ENCODE measurements at regions not wholly inside any gene's neighbourhood (a gene's known extent, or its start where the extent isn't known, plus 50 kb on each side); places are given as distances from the start of the nearest gene placed in this dataset.

DNA sequence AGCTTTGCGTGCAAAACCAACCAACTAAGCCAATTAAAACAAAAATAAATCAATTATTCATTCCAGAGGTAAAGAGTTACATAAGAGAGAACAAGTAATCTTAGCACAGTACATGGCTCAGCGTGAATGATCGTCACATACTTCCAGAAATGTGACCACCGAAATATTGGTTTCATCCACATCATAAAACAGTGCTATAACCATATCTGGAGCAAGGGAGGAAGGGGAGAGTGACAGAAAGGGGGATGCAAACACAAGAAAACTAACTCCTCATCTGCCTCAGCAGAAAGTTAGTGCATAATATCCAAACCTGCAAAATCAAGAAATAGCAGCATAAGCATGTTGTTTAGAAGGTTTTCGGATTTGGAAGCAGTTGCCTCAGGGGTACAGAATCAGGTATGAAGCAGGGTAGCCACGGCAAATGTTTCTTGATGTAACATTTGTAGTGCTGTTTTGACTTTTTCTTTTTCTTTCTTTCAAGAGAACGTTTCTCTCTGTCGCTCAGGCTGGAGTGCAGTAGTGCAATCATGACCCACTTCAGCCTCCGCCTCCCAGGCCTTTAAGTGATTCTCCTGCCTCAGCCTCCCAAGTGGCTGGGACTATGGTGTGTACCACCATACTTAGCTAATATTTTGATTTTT is 93.9 kb upstream of the EGLN3 start:
- ChIA-PET POLR2A (interaction anchor here (0.6 kb wide), 1 partner anchor 124 kb away, joined by 3 read pairs; no protein-coding TSS in a partner anchor), CTCF (interaction anchor here (1.7 kb wide), 1 partner anchor 25 kb away, joined by 4 read pairs; no protein-coding TSS in a partner anchor)
- no peak overlapping the region for H3K4me3 ChIP-seq (ENCODE audit: control insufficient read depth in 1 of 7, extremely low read depth in 1 of 7, insufficient read depth in 4 of 7, low read depth in 2 of 7, low read length in 6 of 7)
- H3K9me3 ChIP-seq (ENCODE audit: control extremely low read depth in 1 of 5, control insufficient read depth in 4 of 5, insufficient read depth in 2 of 5, low read depth in 1 of 5, low read length in 4 of 5) = no peaks in the 10 kb centered on the region
- H3K27me3 ChIP-seq (replicated peaks in 2 of 5; ENCODE audit: control insufficient read depth in 4 of 5, insufficient read depth in 5 of 5, low read length in 4 of 5) = no peaks in the 10 kb centered on the region
- DNase-seq = no peak
- WGBS (ENCODE audit: insufficient coverage) = 100% methylated on average over 2 of the region's 9 CpGs
- H3K36me3 ChIP-seq (ENCODE audit: control insufficient read depth in 4 of 4, insufficient read depth in 4 of 4, low read length in 3 of 4) = no peaks in the 10 kb centered on the region
- peaks cover 0 to 9% (median 4%) of the 10 kb centered on the region in 4 experiments for H3K4me1 ChIP-seq (ENCODE audit: control extremely low read depth in 1 of 4, control insufficient read depth in 4 of 4, insufficient read depth in 4 of 4, low read length in 3 of 4)
- H3K27ac ChIP-seq (ENCODE audit: insufficient read depth in 1 of 2, low read depth in 1 of 2, low read length in 2 of 2, poor library complexity in 1 of 2, severe bottlenecking in 2 of 2) = no peak overlapping the region

DNA sequence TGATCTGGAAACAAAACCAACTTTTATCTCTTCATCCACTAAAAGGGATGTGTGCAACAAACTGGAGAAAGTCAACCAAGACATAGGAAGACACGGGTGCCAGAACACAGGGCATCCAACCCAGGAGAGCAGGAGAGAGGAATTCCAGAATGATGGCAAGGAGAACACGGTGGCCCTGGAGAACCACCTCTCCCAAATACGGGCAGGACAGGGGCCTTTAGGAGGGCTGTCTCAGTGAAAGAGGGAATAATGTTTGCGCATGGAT is 93.4 kb upstream of the EGLN3 start:
- H3K27ac ChIP-seq (ENCODE audit: insufficient read depth in 1 of 2, low read depth in 1 of 2, low read length in 2 of 2, poor library complexity in 1 of 2, severe bottlenecking in 2 of 2) = no peak overlapping the region
- H3K27me3 ChIP-seq (replicated peaks in 2 of 5; ENCODE audit: control insufficient read depth in 4 of 5, insufficient read depth in 5 of 5, low read length in 4 of 5) = no peaks in the 10 kb centered on the region
- H3K9me3 ChIP-seq (ENCODE audit: control extremely low read depth in 1 of 5, control insufficient read depth in 4 of 5, insufficient read depth in 2 of 5, low read depth in 1 of 5, low read length in 4 of 5) = no peaks in the 10 kb centered on the region
- POLR2A ChIA-PET = no interaction called here
- no peak overlapping the region for H3K4me3 ChIP-seq (ENCODE audit: control insufficient read depth in 1 of 7, extremely low read depth in 1 of 7, insufficient read depth in 4 of 7, low read depth in 2 of 7, low read length in 6 of 7)
- DNase-seq = no peak
- no peaks in the 10 kb centered on the region for H3K36me3 ChIP-seq (ENCODE audit: control insufficient read depth in 4 of 4, insufficient read depth in 4 of 4, low read length in 3 of 4)
- peaks cover 0 to 6% (median 4%) of the 10 kb centered on the region in 4 experiments for H3K4me1 ChIP-seq (ENCODE audit: control extremely low read depth in 1 of 4, control insufficient read depth in 4 of 4, insufficient read depth in 4 of 4, low read length in 3 of 4)
- CTCF ChIA-PET = interaction anchor here (0.8 to 1.7 kb wide), 2 partner anchors 10 to 25 kb away, joined by 3 to 4 read pairs; no protein-coding TSS in a partner anchor
- WGBS (ENCODE audit: insufficient coverage) = no CpG with 5 or more reads among the region's 4 CpGs

DNA sequence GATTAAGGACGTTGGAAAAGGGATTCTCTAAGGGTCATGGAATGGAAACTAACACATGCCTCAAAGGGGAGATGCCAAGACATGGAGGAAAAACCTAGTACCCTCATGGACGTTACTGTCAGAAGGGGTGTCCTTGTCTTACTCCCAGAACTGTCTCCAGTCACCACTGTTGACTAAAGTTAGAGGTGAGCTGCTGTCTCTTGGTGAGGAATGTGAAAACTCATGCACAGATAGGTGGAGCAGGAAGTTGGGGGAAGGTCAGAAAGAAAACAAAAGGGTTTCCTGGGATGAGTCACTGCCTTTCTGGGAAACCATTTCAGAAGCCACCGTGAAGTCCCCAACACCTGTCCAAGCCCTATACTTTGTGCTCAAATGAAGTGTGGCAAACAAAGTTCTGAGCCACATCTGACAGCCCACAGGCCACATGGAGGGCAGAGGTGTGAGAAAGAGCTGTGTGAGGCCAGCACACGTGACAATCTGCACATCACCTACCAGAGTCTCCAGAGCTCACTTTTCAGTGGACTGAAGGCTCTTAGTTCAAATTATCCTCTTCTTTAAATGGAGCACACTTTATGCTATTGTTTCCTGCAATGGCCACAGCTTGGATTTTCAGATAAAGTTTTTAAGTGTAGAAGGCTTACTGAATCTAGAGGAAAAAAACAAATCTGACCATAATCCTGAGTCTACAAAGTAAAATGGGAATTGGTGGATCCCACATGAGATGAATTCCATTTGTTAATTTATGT is 92.9 kb upstream of the EGLN3 start:
- Histone ChIP-seq H3K4me1 (ENCODE audit: control extremely low read depth in 1 of 4, control insufficient read depth in 4 of 4, insufficient read depth in 4 of 4, low read length in 3 of 4) (peaks cover 0 to 6% (median 4%) of the 10 kb centered on the region in 4 experiments), H3K9me3 (ENCODE audit: control extremely low read depth in 1 of 5, control insufficient read depth in 4 of 5, insufficient read depth in 2 of 5, low read depth in 1 of 5, low read length in 4 of 5) (no peaks in the 10 kb centered on the region), H3K36me3 (ENCODE audit: control insufficient read depth in 4 of 4, insufficient read depth in 4 of 4, low read length in 3 of 4) (no peaks in the 10 kb centered on the region), H3K27ac (ENCODE audit: insufficient read depth in 1 of 2, low read depth in 1 of 2, low read length in 2 of 2, poor library complexity in 1 of 2, severe bottlenecking in 2 of 2) (peak overlapping the region in 1 of 2 experiments; percentile 28), H3K4me3 (ENCODE audit: control insufficient read depth in 1 of 7, extremely low read depth in 1 of 7, insufficient read depth in 4 of 7, low read depth in 2 of 7, low read length in 6 of 7) (no peak overlapping the region), H3K27me3 (replicated peaks in 2 of 5; ENCODE audit: control insufficient read depth in 4 of 5, insufficient read depth in 5 of 5, low read length in 4 of 5) (no peaks in the 10 kb centered on the region)
- ChIA-PET POLR2A (no interaction called here), CTCF (interaction anchor here (0.8 to 1.7 kb wide), 3 partner anchors 10 to 24 kb away, joined by 3 to 4 read pairs (median 3); no protein-coding TSS in a partner anchor)
- peak in 2 of 3 donors; percentile 10 to 22 for DNase-seq
- 91% methylated on average over 3 of the region's 4 CpGs for WGBS (ENCODE audit: insufficient coverage)

DNA sequence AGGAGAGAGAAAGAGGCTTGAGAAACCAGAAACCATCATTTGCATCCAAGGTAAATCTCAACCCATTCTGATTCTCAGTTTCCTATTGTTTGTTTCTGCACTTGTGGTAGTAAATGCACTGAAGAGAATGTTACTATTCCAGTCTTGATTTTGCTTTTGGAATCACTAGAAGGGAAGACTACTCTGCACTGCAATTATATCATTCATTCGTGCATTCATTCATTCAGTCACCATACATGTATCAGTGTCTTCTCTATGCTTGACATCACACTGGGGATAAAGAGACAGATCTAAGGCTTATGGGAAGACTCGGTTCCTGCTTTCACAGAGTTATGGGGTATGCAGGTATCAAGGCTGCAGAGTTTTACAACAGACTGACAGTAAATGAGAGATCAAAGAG is 90.3 kb upstream of the EGLN3 start:
- Histone ChIP-seq H3K27me3 (replicated peaks in 2 of 5; ENCODE audit: control insufficient read depth in 4 of 5, insufficient read depth in 5 of 5, low read length in 4 of 5) (no peaks in the 10 kb centered on the region), H3K27ac (ENCODE audit: insufficient read depth in 1 of 2, low read depth in 1 of 2, low read length in 2 of 2, poor library complexity in 1 of 2, severe bottlenecking in 2 of 2) (no peak overlapping the region), H3K9me3 (ENCODE audit: control extremely low read depth in 1 of 5, control insufficient read depth in 4 of 5, insufficient read depth in 2 of 5, low read depth in 1 of 5, low read length in 4 of 5) (no peaks in the 10 kb centered on the region), H3K4me1 (ENCODE audit: control extremely low read depth in 1 of 4, control insufficient read depth in 4 of 4, insufficient read depth in 4 of 4, low read length in 3 of 4) (peaks cover 0 to 6% (median 4%) of the 10 kb centered on the region in 4 experiments), H3K4me3 (ENCODE audit: control insufficient read depth in 1 of 7, extremely low read depth in 1 of 7, insufficient read depth in 4 of 7, low read depth in 2 of 7, low read length in 6 of 7) (no peak overlapping the region), H3K36me3 (ENCODE audit: control insufficient read depth in 4 of 4, insufficient read depth in 4 of 4, low read length in 3 of 4) (no peaks in the 10 kb centered on the region)
- 100% methylated on average over 1 of the region's 2 CpGs for WGBS (ENCODE audit: insufficient coverage)
- ChIA-PET POLR2A (no interaction called here), CTCF (interaction anchor here (0.7 kb wide), 1 partner anchor 579 kb away, joined by 3 read pairs; no protein-coding TSS in a partner anchor)
- no peak for DNase-seq

DNA sequence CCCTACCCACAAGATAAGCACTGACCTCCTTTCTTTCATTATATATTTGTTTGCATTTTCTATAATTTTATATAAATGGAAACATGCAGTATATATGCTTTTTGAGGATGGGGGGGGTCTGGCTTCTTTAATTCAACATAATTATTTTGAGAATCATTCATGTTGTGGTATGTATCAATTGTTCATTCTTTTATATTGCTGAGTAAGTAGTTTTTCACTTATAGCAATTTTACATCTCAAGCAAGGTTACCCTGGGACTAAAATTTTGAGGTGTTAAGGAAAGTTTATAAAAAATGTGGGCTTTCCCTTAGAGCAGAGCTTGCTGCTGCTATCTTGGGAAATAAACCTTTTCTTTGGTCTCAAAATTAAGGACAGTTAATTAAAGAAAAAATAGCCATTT is 89.9 kb upstream of the EGLN3 start:
- ChIA-PET POLR2A (no interaction called here), CTCF (interaction anchor here (0.7 kb wide), 1 partner anchor 579 kb away, joined by 3 read pairs; no protein-coding TSS in a partner anchor)
- no peak overlapping the region for H3K4me3 ChIP-seq (ENCODE audit: control insufficient read depth in 1 of 7, extremely low read depth in 1 of 7, insufficient read depth in 4 of 7, low read depth in 2 of 7, low read length in 6 of 7)
- DNase-seq = no peak
- H3K4me1 ChIP-seq (ENCODE audit: control extremely low read depth in 1 of 4, control insufficient read depth in 4 of 4, insufficient read depth in 4 of 4, low read length in 3 of 4) = peaks cover 0 to 6% (median 4%) of the 10 kb centered on the region in 4 experiments
- H3K27me3 ChIP-seq (replicated peaks in 2 of 5; ENCODE audit: control insufficient read depth in 4 of 5, insufficient read depth in 5 of 5, low read length in 4 of 5) = no peaks in the 10 kb centered on the region
- H3K27ac ChIP-seq (ENCODE audit: insufficient read depth in 1 of 2, low read depth in 1 of 2, low read length in 2 of 2, poor library complexity in 1 of 2, severe bottlenecking in 2 of 2) = no peak overlapping the region
- H3K36me3 ChIP-seq (ENCODE audit: control insufficient read depth in 4 of 4, insufficient read depth in 4 of 4, low read length in 3 of 4) = no peaks in the 10 kb centered on the region
- H3K9me3 ChIP-seq (ENCODE audit: control extremely low read depth in 1 of 5, control insufficient read depth in 4 of 5, insufficient read depth in 2 of 5, low read depth in 1 of 5, low read length in 4 of 5) = no peaks in the 10 kb centered on the region

DNA sequence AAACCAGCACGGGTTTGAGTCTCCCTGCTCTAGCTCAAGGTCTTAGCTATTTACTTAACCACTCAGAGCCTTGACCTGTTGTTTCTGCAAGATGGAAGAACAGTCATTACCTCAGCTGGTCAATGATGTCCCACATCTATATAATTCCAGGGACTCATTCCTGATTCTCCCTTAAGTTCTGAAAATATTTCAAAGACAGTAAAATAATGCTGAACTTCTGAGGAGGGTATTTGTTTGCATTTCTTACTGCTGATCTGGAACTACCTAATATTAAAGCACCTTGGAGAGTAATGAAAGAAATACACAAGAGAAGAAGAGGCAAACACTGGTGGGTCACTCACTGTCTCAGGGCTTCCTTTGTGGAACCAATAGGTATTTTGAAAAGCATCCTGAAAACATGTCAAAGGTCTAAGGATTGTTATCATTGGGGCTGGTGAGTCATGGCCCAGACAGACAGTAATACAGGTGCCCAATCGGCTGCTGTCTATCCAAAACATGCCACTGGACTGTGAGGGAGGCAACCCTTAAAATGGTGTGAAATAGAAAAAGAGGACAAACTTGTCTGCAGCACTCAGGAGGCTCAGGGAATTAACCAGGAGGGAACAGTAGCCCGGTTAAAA is 88.7 kb upstream of the EGLN3 start:
- H3K27ac ChIP-seq (ENCODE audit: insufficient read depth in 1 of 2, low read depth in 1 of 2, low read length in 2 of 2, poor library complexity in 1 of 2, severe bottlenecking in 2 of 2) = no peak overlapping the region
- no peak for DNase-seq
- peaks cover 0 to 6% (median 4%) of the 10 kb centered on the region in 4 experiments for H3K4me1 ChIP-seq (ENCODE audit: control extremely low read depth in 1 of 4, control insufficient read depth in 4 of 4, insufficient read depth in 4 of 4, low read length in 3 of 4)
- no peaks in the 10 kb centered on the region for H3K27me3 ChIP-seq (replicated peaks in 2 of 5; ENCODE audit: control insufficient read depth in 4 of 5, insufficient read depth in 5 of 5, low read length in 4 of 5)
- CTCF ChIA-PET = no interaction called here
- H3K4me3 ChIP-seq (ENCODE audit: control insufficient read depth in 1 of 7, extremely low read depth in 1 of 7, insufficient read depth in 4 of 7, low read depth in 2 of 7, low read length in 6 of 7) = no peak overlapping the region
- no peaks in the 10 kb centered on the region for H3K36me3 ChIP-seq (ENCODE audit: control insufficient read depth in 4 of 4, insufficient read depth in 4 of 4, low read length in 3 of 4)
- POLR2A ChIA-PET = no interaction called here
- no peaks in the 10 kb centered on the region for H3K9me3 ChIP-seq (ENCODE audit: control extremely low read depth in 1 of 5, control insufficient read depth in 4 of 5, insufficient read depth in 2 of 5, low read depth in 1 of 5, low read length in 4 of 5)
- WGBS (ENCODE audit: insufficient coverage) = 90% methylated on average over 3 of the region's 3 CpGs

Measured in common myeloid progenitor, CD34-positive (primary cell).